GM23248 (cell line): ENCODE measurements at regions not wholly inside any gene's neighbourhood (a gene's known extent, or its start where the extent isn't known, plus 50 kb on each side); places are given as distances from the start of the nearest gene placed in this dataset.

ENCODE experiments used
- EZH2 ChIP-seq: fragments of 200-600 bp; sonication (generic); IDR thresholded peaks from 2 replicates; pipeline ENCODE4 v1.6.1; 2018; ENCODE audit warnings: antibody characterized with exemption, mild to moderate bottlenecking; ENCODE audit not compliant: insufficient read depth, poor library complexity, severe bottlenecking
- EZH2phosphoT487 ChIP-seq: fragments of 200-600 bp; sonication (generic); IDR thresholded peaks from 2 replicates; pipeline ENCODE4 v1.6.1; 2018; ENCODE audit warnings: antibody characterized with exemption, moderate library complexity, mild to moderate bottlenecking, low read depth; ENCODE audit not compliant: insufficient read depth

DNA sequence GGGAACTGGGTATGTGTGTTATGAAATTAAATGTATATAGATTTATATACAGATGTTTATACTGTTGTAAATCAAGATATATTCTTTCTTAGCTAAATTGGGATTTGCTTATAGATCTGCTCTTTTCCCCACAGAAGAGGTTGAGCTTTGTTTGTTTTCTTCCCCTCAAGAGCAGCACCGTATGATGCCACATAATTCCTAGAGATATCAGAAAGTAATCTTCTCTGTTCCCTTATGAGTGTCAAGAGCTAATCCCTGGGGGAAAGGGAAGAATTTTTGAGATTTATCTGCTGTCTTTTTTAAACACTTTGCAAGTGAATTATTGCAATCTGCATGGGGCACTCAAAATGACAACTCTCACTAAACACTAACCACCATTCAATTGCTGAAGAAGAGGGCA, 68.7 kb upstream of the SP4 start:
- no peak for TF ChIP-seq EZH2
- no peak for TF ChIP-seq EZH2phosphoT487
